DMS 273 (cell line): ENCODE measurements at regions not wholly inside any gene's neighbourhood (a gene's known extent, or its start where the extent isn't known, plus 50 kb on each side); places are given as distances from the start of the nearest gene placed in this dataset.

Experiments
- DNase-seq: peaks from one replicate; lab custom pipeline; 2025; ENCODE audit not compliant: unreplicated experiment; lab: John Stamatoyannopoulos, UW

GRCh38 chr11:92317721-92318120 lies 93.1 kb downstream of the FAT3 start:
- no peak for DNase-seq

- no peak for DNase-seq
Measured at GRCh38 chr11:92322225-92322624, 97.6 kb downstream of the FAT3 start.

GRCh38 chr11:92324890-92325289 lies 100.3 kb downstream of the FAT3 start:
- no peak for DNase-seq

GRCh38 chr11:92325416-92325815 lies 100.8 kb downstream of the FAT3 start:
- no peak for DNase-seq

- DNase-seq: peak; percentile 0
Measured at GRCh38 chr11:92329137-92329536, 104.5 kb downstream of the FAT3 start.

GRCh38 chr11:92329646-92330045 lies 105.0 kb downstream of the FAT3 start:
- no peak for DNase-seq

GRCh38 chr11:92330114-92330513 lies 105.5 kb downstream of the FAT3 start:
- no peak for DNase-seq

GRCh38 chr11:92332986-92333385 lies 108.4 kb downstream of the FAT3 start:
- DNase-seq: no peak

GRCh38 chr11:92340839-92341238 lies 116.2 kb downstream of the FAT3 start:
- DNase-seq: peak; percentile 39

- no peak for DNase-seq
Measured at GRCh38 chr11:92342034-92342720, 117.6 kb downstream of the FAT3 start.

GRCh38 chr11:92342886-92343285 lies 118.3 kb downstream of the FAT3 start:
- no peak for DNase-seq

GRCh38 chr11:92346220-92346619 lies 121.6 kb downstream of the FAT3 start:
- no peak for DNase-seq

- no peak for DNase-seq
Measured at GRCh38 chr11:92347454-92347853, 122.8 kb downstream of the FAT3 start.

- no peak for DNase-seq
Measured at GRCh38 chr11:92349486-92350156, 125.0 kb downstream of the FAT3 start.

- DNase-seq: no peak
Measured at GRCh38 chr11:92357344-92357743, 132.7 kb downstream of the FAT3 start.

GRCh38 chr11:92357841-92358240 lies 133.2 kb downstream of the FAT3 start:
- no peak for DNase-seq

- no peak for DNase-seq
Measured at GRCh38 chr11:92361551-92361950, 136.9 kb downstream of the FAT3 start.

GRCh38 chr11:92362989-92363388 lies 138.4 kb downstream of the FAT3 start:
- DNase-seq: no peak

GRCh38 chr11:92364177-92364576 lies 139.6 kb downstream of the FAT3 start:
- no peak for DNase-seq

GRCh38 chr11:92376146-92376599 lies 151.6 kb downstream of the FAT3 start:
- DNase-seq: no peak

GRCh38 chr11:92376680-92377079 lies 152.1 kb downstream of the FAT3 start:
- no peak for DNase-seq

GRCh38 chr11:92380882-92381281 lies 156.3 kb downstream of the FAT3 start:
- DNase-seq: no peak

GRCh38 chr11:92382311-92382710 lies 157.7 kb downstream of the FAT3 start:
- DNase-seq: no peak
